Activated B cell treated with CpG ODN at 0.5 μM for 24 hours (primary cell): ENCODE measurements at regions not wholly inside any gene's neighbourhood (a gene's known extent, or its start where the extent isn't known, plus 50 kb on each side); places are given as distances from the start of the nearest gene placed in this dataset.

Experiments used
- ATAC-seq: fragments of 200-7000 bp; cut with Tn5 transposase; one replicate; pipeline ENCODE4 v1.10.0; 2021; ENCODE audit warnings: low read depth, mild to moderate bottlenecking, moderate library complexity
- CTCF ChIA-PET: fragments of 350-600 bp; sonication (Branson Sonifier 250); formaldehyde crosslinking; loops from one replicate; lab custom pipeline; 2021; ENCODE audit warnings: antibody characterized with exemption; lab: Charles Lee
- POLR2A ChIA-PET: fragments of 350-600 bp; sonication (Branson Sonifier 250); formaldehyde crosslinking; loops from one replicate; lab custom pipeline; 2021; ENCODE audit warnings: antibody characterized with exemption; lab: Charles Lee
- DNase-seq: peaks from one replicate; pipeline ENCODE4 v3.0.0; 2022
- H3K27ac Mint-ChIP-seq: one replicate; pipeline ENCODE4 v1.8.0; 2020; ENCODE audit warnings: mixed read lengths
- H3K27me3 Mint-ChIP-seq: one replicate; pipeline ENCODE4 v1.8.0; 2021; ENCODE audit warnings: mixed read lengths
- H3K36me3 Mint-ChIP-seq: one replicate; pipeline ENCODE4 v1.8.0; 2021; ENCODE audit warnings: low read depth, mixed read lengths
- H3K4me1 Mint-ChIP-seq: one replicate; pipeline ENCODE4 v1.8.0; 2021; ENCODE audit warnings: mixed read lengths
- H3K4me3 Mint-ChIP-seq: one replicate; pipeline ENCODE4 v1.8.0; 2020; ENCODE audit warnings: mild to moderate bottlenecking, mixed read lengths
- H3K9me3 Mint-ChIP-seq: one replicate; pipeline ENCODE4 v1.8.0; 2020; ENCODE audit warnings: mixed read lengths
- intact Hi-C: fragments of 100-400 bp; cut with micrococcal nuclease; formaldehyde crosslinking; loops from one replicate; pipeline ENCODE4 v1.15.1; 2024
- TF ChIP-seq, protein P1 (sequence below): fragments of 200-600 bp; IDR thresholded peaks from one replicate; pipeline ENCODE4 v1.8.0; 2022; ENCODE audit warnings: antibody characterized with exemption, mild to moderate bottlenecking

DNA sequence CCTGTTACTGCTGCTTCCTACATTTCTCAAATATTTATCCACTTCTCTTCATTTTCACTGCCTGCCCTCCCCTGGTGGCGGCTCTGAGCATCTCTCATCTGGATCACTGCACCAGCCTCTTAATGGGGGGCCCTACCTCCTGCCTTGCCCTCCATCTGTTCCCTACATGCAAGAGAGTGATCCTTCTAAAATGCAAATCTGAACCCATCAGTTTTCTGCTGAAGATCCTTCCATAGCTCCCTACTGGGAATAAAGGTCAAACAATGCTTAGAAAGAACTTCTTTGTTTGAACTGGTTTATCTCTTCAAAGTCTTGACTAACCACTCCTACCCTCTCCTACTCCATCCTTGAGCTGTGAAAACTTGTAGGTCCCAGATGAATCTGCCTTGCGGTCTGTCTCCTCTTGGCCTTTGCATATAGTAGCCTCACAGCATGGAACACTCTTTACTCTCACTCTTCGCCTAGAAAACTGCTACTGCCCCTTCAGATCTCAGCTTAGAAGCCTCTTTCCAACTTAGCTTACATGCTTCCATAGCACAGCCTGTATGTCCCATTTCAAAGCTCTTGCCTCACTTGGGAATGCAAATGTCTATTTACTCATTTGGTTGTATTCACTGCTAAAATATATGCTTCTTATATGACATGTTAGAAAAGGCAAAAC lies 119.3 kb downstream of the QRSL1 start:
- TF ChIP-seq, protein P1, sequence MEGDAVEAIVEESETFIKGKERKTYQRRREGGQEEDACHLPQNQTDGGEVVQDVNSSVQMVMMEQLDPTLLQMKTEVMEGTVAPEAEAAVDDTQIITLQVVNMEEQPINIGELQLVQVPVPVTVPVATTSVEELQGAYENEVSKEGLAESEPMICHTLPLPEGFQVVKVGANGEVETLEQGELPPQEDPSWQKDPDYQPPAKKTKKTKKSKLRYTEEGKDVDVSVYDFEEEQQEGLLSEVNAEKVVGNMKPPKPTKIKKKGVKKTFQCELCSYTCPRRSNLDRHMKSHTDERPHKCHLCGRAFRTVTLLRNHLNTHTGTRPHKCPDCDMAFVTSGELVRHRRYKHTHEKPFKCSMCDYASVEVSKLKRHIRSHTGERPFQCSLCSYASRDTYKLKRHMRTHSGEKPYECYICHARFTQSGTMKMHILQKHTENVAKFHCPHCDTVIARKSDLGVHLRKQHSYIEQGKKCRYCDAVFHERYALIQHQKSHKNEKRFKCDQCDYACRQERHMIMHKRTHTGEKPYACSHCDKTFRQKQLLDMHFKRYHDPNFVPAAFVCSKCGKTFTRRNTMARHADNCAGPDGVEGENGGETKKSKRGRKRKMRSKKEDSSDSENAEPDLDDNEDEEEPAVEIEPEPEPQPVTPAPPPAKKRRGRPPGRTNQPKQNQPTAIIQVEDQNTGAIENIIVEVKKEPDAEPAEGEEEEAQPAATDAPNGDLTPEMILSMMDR: no peak
- H3K4me1 Mint-ChIP-seq: peaks cover 25% of the 10 kb centered on the region
- no peak overlapping the region for H3K4me3 Mint-ChIP-seq
- H3K36me3 Mint-ChIP-seq: no peaks in the 10 kb centered on the region
- H3K9me3 Mint-ChIP-seq: no peaks in the 10 kb centered on the region
- no peak for DNase-seq
- no peak for ATAC-seq
- ChIA-PET CTCF (interaction anchor here (1.5 kb wide), 1 partner anchor 9 kb away, joined by 3 read pairs; no protein-coding TSS in a partner anchor), POLR2A (no interaction called here)
- no peak overlapping the region for H3K27ac Mint-ChIP-seq
- intact Hi-C loops: no loop called here
- no peaks in the 10 kb centered on the region for H3K27me3 Mint-ChIP-seq

DNA sequence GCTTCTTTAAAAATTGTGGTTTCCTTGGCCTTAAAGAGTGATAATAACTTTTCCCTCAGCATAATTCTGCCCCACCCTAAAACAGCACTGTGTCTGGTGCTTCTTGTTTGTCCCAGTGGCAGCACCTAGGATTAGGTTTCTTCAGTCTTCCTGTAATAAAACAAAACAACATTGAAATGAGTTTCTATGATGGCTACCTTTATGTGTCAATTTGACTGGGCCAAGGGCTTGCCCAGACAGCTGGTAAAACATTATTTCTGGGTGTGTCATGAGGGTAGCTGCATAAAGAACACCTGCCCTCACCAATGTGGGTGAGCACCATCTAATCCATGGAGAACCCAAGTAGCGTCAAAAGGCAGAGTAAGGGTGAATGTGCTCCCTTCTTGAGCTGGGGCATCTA lies 117.8 kb downstream of the QRSL1 start:
- Mint-ChIP-seq H3K4me1 (peaks cover 27% of the 10 kb centered on the region), H3K27ac (no peak overlapping the region), H3K36me3 (no peaks in the 10 kb centered on the region), H3K27me3 (no peaks in the 10 kb centered on the region), H3K4me3 (no peak overlapping the region), H3K9me3 (no peaks in the 10 kb centered on the region)
- ChIA-PET POLR2A (no interaction called here), CTCF (no interaction called here)
- intact Hi-C loops: no loop called here
- TF ChIP-seq, protein P1: no peak
- no peak for ATAC-seq
- DNase-seq: no peak

DNA sequence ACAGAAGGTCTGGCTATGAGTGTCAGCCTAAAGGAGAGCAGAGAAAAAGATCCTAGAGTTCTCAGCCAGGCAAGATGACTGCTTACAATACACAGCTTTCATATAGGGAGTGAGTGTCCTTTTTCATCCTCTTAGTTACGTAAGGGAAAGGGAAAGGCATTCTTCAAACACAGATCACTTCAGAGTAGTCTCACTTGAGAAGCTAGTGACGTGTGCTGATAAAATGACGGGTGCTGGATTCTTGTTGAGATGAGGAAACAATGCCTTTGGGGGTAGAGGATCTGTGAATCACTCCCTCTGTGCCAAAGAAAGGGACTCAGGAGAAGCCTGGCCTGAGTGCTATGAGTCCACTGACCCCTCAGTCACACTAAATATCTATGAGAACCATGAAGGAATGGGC lies 117.3 kb downstream of the QRSL1 start:
- ATAC-seq: no peak
- no peak overlapping the region for H3K4me3 Mint-ChIP-seq
- TF ChIP-seq, protein P1: no peak
- no peaks in the 10 kb centered on the region for H3K9me3 Mint-ChIP-seq
- H3K4me1 Mint-ChIP-seq: peaks cover 27% of the 10 kb centered on the region
- CTCF ChIA-PET: no interaction called here
- no peaks in the 10 kb centered on the region for H3K36me3 Mint-ChIP-seq
- no peak overlapping the region for H3K27ac Mint-ChIP-seq
- H3K27me3 Mint-ChIP-seq: no peaks in the 10 kb centered on the region
- POLR2A ChIA-PET: no interaction called here
- DNase-seq: no peak
- intact Hi-C loops: no loop called here

DNA sequence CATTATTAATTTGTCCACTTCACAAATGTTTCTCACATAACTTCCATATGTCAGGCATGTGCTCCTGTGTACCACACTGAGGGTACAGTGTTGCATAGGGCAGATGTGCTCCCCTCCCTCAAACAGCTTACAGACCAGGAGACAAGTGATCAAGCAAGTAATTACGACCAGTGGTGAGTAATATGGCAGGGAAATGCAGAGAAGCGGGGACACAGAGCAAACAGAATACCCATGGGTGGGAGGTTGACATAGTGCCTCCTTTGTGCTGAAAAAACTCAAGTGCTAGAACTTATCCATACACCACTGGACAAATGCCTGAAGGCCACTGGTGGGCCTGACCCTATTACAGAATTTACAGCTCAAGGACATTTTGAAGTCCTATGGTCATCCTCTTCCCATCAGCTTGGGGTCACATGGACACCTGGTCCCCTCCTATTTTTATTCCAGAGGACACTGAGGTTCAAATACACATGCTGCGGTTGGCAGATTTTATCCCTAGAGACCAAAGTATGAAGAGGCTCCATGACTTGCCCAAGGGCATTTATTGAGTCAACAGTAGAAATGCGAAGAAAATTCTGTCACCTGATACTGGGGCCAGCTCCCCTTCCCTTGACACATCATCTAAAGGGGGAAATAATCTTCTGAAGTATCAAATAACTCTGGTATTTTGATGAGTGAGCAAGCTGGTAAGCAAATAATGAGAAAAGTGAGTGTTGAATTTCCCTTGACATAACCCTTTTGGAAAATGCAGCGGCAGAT lies 116.6 kb downstream of the QRSL1 start:
- TF ChIP-seq, protein P1: no peak
- ChIA-PET CTCF (no interaction called here), POLR2A (no interaction called here)
- H3K27me3 Mint-ChIP-seq: no peaks in the 10 kb centered on the region
- no peaks in the 10 kb centered on the region for H3K36me3 Mint-ChIP-seq
- no peak overlapping the region for H3K4me3 Mint-ChIP-seq
- no peak overlapping the region for H3K27ac Mint-ChIP-seq
- DNase-seq (no peak), ATAC-seq (no peak)
- intact Hi-C loops: no loop called here
- peaks cover 26% of the 10 kb centered on the region for H3K4me1 Mint-ChIP-seq
- H3K9me3 Mint-ChIP-seq: no peaks in the 10 kb centered on the region

GRCh38 chr6:106745197-106745770 lies 115.9 kb downstream of the QRSL1 start:
- DNase-seq (no peak), ATAC-seq (no peak)
- Mint-ChIP-seq H3K36me3 (no peaks in the 10 kb centered on the region), H3K4me1 (peaks cover 20% of the 10 kb centered on the region), H3K27ac (no peak overlapping the region), H3K9me3 (no peaks in the 10 kb centered on the region), H3K4me3 (no peak overlapping the region), H3K27me3 (no peaks in the 10 kb centered on the region)
- TF ChIP-seq, protein P1: no peak
- intact Hi-C loops: no loop called here
- CTCF ChIA-PET: no interaction called here
- POLR2A ChIA-PET: no interaction called here
